ENCODE measurements at regions not wholly inside any gene's neighbourhood (a gene's known extent, or its start where the extent isn't known, plus 50 kb on each side); places are given as distances from the start of the nearest gene placed in this dataset.
"Not testable (repeated sequence)": the region's sequence is repeated elsewhere in the genome, so short reads cannot be mapped to it uniquely, and the experiment has no call there.

DNA sequence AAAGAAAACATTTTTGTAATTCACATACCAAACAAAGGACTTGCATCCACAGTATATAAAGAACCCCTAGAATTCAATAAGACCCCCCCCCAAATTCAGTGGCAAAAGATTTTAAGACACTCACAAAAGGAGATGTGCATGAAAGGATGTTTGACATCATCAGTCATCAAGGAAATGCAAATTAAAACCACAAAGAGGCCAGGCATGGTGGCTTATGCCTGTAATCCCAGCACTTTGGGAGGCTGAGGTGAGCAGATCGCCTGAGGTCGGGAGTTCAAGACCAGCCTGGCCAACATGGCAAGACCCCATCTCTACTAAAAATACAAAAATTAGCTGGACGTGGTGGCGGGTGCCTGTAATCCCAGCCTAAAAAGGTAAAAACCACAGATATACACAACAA lies 61.3 kb downstream of the AIPL1 start:
- not testable (repeated sequence) for DNase-seq (ENCODE audit: low spot score)

- no peak for DNase-seq (ENCODE audit: low spot score)
These were observed 68.7 kb downstream of the AIPL1 start for GRCh38 chr17:6366221-6366666.

- no peak for DNase-seq (ENCODE audit: low spot score)
These were observed 69.5 kb downstream of the AIPL1 start for GRCh38 chr17:6365200-6365943.

DNA sequence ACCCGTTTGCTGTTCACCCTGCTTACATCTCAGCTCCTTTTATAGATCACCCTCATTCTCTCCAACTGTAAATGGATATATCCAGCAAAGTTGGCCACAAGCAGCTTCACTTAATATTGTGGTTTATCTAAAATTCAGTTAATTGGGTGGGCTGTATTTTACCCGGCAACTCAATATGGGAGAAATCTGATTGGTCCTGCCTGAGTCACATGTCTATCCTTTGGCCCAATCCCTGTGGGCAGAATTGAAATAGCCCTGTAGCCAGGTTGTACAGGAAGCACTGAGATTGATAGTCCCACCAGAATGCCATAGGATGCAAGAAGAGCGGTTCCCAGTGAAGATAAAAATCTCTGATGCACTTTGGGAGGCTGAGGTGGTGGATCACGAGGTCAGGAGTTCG lies 73.2 kb downstream of the AIPL1 start:
- DNase-seq (ENCODE audit: low spot score): no peak

DNA sequence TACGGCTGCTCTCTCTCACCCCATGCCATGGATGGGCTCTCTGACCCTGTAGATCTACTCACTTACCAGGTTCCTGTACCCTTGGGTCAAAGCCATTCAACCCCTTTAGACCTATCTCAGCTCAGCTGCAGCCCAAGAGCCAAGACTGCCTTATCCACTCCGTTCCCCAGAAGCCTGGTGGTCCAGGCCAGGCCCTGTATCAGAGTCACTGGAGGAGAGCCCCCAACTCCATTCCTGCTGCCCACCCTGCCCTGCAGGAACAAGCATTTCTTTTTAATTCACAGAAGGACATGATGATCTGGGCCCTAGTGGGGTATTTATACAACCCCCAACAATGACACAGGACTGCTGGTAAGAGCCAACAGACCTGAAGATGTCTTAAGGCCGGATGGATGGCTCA lies 76.8 kb downstream of the AIPL1 start:
- no peak for DNase-seq (ENCODE audit: low spot score)

GRCh38 chr17:6356562-6356961 lies 78.4 kb downstream of the AIPL1 start:
- DNase-seq (ENCODE audit: low spot score): no peak

- DNase-seq (ENCODE audit: low spot score): no peak
These were observed 79.7 kb downstream of the AIPL1 start for GRCh38 chr17:6355196-6355595.

- DNase-seq (ENCODE audit: low spot score): no peak
These were observed 81.9 kb downstream of the AIPL1 start for GRCh38 chr17:6352801-6353560.

DNA sequence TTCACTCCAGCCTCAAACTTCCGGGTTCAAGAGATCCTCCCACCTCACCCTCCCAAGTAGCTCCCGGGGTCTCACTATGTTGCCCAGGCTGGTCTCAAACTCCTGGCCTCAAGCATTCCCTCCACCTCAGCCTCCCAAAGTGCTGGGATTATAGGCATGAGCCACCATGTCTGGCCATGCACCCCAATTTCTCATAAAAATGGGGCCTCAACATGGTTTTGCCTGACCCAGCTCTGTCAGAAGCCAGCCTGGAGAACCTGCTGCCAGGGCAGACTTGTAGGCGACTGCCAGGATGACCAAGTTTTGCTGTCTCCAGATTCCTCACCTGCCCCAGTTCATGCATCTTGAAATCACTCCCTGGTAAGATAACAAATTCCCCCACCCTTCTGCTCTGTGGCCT lies 82.9 kb downstream of the AIPL1 start:
- no peak for DNase-seq (ENCODE audit: low spot score)

DNA sequence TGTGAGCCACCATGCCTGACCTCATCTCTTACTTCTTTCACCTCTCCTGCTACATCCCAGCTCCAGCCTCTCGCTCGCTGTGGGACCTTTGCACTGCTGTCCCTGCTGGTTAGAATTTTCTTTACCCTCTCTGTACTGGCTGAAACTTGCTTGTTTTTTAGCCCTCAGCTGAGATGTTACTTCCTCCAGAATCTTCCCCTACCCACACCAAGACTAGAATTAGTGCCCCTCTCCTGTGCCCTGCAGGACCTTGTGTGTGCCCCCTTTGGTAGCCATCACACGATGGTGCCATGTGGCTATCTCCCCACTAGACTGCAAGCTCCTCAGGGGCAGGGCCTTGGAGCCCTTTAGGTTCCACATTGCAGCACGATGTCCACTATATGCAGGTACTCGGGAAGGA lies 84.1 kb downstream of the AIPL1 start:
- no peak for DNase-seq (ENCODE audit: low spot score)

DNA sequence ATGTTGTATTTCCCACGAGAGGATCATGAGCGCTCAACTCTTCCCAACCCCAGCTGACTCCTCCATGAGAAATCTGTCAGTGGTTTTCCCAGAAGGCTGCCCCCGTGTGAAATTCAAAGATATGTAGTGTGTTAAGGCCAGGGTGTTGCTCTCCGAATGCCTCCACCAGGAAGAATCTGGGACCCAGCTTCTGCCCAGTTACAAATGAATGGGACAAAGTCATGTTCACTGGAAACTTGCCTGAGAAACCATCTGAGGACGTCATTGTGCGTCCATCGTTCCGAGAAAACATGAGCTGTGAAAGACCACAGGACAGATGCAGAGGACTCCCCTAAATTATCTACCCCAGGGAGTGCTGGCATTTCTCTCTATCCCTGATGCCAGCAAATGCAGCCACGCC lies 86.0 kb downstream of the AIPL1 start:
- no peak for DNase-seq (ENCODE audit: low spot score)

- DNase-seq (ENCODE audit: low spot score): no peak
These were observed 87.1 kb downstream of the AIPL1 start for GRCh38 chr17:6347776-6348175.

DNA sequence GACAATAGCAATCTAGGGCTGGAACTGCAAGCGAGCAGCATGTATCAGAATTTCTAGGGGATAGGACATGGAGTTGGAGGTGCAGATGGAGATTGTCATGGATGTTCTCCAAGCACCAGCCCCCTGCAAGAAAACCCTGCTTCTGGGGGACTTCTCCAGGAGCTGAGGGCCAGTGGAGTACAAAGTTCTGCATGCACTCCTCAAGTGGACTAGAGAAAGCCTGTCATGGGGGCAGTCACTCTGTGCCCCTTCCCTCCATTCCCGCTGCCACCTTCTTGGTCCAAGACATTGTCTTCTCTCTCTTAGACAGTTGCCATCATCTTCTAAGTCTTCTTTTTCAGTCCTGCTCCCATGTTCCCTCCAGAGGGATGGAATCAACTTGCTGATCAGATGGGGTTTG lies 87.9 kb downstream of the AIPL1 start:
- DNase-seq (ENCODE audit: low spot score): no peak

DNA sequence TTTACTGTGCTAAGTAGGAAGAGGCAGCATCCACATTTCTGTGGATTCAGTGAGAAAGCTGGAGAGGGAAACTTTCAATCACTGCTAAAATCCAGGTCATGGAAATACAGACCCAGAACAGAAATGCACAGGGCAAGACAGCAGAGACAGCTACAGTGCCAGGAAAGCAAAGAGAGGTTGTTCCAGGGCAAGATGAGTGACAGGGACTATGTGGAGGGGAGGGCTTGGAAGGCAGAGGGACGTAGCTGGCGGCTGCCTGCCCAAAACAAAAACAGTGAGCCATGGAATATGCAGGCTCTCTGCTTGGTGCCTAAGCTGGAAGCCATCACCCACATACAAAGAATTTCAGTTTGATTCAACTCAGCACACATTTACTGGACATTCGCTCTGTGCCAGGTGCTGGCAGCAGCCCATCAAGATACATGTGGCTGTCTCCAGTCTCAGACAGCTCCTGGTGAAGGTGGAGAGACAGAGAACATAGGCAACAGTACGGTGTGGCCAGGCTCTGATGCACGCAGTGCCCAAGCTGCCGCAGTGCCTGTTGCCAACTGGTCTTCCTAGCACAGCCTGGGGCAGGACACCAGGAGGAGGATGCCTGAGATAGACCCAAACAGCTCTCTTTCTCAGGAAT lies 88.7 kb downstream of the AIPL1 start:
- no peak for DNase-seq (ENCODE audit: low spot score)

DNA sequence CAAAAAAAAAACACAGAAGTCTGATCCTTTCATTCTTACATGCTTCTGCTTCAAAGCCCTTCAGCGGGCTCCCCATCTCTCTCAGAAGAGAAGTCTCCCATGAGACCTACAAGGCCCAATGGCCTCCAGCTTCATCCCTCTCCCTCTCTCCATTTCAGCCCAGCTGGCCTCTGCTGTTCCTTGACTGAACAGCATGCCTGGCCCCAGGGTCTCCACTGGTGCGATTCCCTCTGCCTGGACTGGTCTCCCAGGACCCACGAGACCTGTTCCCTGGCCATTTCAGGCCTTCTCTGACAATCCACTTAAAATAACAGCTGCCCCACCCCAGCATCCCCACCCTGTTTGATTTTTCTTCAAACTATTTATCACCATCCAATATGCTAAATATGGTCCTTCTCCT lies 91.2 kb downstream of the AIPL1 start:
- DNase-seq (ENCODE audit: low spot score): no peak

GRCh38 chr17:6343191-6343590 lies 91.7 kb downstream of the AIPL1 start:
- no peak for DNase-seq (ENCODE audit: low spot score)

DNA sequence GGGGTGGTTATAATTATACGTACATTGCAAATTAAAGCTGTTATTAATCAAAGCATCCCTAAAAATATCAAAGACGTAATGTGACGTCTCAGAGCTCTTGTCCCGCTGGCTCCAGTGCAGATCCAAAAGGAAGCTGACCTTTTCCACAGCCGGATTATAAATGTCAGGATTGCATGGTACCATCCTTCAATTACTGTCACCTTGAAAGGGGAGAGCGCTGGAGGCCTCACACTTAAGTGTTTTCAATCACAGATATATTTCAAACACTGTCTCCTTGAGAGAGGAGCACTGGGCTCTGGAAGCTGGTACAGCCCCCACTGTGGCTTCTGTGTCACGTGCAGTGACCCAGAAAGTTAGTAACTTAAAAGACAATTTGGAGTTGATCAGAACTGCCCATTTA lies 94.2 kb downstream of the AIPL1 start:
- DNase-seq (ENCODE audit: low spot score): no peak

GRCh38 chr17:6334386-6334785 lies 100.5 kb downstream of the AIPL1 start:
- no peak for DNase-seq (ENCODE audit: low spot score)

GRCh38 chr17:6330936-6331335 lies 104.0 kb downstream of the AIPL1 start:
- no peak for DNase-seq (ENCODE audit: low spot score)

DNA sequence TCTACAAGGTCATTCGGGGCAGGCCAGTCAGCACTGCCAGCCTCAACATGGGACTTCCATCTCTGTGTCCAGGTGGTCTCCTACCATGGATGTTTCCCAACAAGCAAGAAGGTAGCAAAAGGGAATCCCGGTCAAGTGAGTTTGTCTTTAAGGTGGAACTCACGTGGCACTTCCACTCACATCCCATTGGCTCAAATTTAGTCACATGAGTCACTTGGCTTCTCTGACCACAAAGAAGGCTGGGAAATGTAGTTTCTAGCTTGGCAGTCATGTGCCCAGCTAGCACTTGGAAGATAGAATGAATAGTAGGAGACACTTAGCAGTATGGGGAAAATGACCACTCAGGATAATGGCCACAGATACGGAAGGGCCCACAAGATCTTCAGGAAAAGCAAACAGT lies 106.6 kb downstream of the AIPL1 start:
- no peak for DNase-seq (ENCODE audit: low spot score)

DNA sequence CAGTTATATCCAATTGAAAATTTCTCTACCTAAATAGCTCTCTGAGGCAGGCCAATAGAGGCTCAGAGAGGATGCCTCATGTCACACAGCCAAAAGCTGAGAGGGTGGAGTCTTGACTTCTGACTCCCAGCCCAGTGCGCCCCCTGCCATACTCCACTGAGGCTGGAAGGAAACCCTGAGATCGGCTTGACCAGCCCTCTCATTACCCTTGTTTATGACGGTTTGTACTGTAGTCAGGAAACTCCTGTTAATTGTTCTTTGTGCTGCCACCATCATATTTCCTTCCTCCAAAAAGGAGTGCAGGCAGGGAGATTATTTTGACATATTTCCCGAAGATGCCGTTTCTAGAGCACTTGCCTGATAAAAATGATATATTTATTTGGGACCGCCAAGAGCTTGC lies 107.9 kb downstream of the AIPL1 start:
- no peak for DNase-seq (ENCODE audit: low spot score)

DNA sequence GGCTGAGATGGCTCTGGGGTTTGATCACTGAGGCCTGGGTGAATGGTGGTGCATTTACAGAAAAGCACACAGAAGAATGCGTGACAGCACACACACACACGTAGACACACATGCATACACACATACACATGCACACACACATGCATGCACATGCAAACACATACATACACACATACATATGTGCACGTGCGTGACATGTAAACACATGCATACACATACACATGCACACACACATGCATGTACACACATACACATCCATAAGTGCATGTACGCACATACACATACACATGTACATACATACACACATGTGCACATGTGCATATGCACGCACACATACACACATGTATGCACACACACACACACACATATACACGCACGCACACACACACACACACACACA lies 108.4 kb downstream of the AIPL1 start:
- DNase-seq (ENCODE audit: low spot score): no peak

DNA sequence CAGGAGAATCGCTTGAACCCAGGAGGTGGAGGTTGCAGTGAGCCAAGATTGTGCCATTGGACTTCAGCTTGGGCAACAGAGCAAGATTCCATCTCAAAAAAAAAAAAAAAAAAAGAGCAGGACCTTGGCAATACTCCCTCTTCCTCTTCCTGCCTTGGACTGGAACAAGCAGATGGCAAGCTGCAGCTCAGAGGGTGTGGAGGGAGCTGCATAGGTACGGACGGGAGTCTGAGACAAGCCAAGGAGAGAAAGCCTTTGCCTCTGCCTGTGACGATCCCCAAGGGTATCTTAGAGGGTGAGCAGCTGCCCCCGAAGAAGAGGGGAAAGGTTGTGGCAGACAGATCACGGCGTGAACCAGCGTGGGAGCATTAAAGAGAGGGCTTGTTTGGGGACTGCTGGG lies 109.2 kb downstream of the AIPL1 start:
- no peak for DNase-seq (ENCODE audit: low spot score)

Measured in SK-N-DZ (cell line).